ENCODE measurements at regions not wholly inside any gene's neighbourhood (a gene's known extent, or its start where the extent isn't known, plus 50 kb on each side); places are given as distances from the start of the nearest gene placed in this dataset.

DNA sequence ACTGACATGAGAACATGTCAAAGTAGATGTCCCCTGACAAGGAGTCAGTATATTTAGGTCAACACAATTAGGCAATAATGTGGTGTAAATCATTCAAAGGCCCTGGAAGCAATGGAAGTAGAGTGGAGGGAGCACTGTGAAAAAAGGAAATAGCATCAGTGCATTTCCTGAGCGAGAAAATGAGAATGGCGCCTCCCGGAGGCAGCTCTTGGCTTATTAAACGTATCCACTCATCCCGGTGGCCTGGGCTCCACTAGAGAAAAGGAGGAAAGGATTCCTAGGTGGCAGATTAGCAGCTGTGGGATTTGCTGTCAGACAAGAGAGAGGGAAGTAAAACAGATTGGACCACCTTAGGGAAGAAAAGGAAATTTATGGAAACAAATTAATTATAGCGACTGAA is 173.7 kb upstream of the TMTC4 start:
- no peak overlapping the region for H3K27ac Mint-ChIP-seq
- TF ChIP-seq, protein P1, sequence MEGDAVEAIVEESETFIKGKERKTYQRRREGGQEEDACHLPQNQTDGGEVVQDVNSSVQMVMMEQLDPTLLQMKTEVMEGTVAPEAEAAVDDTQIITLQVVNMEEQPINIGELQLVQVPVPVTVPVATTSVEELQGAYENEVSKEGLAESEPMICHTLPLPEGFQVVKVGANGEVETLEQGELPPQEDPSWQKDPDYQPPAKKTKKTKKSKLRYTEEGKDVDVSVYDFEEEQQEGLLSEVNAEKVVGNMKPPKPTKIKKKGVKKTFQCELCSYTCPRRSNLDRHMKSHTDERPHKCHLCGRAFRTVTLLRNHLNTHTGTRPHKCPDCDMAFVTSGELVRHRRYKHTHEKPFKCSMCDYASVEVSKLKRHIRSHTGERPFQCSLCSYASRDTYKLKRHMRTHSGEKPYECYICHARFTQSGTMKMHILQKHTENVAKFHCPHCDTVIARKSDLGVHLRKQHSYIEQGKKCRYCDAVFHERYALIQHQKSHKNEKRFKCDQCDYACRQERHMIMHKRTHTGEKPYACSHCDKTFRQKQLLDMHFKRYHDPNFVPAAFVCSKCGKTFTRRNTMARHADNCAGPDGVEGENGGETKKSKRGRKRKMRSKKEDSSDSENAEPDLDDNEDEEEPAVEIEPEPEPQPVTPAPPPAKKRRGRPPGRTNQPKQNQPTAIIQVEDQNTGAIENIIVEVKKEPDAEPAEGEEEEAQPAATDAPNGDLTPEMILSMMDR (IDR thresholded peaks at IDR 0.05): no peak
- no peak overlapping the region for H3K4me3 Mint-ChIP-seq
- no peaks in the 10 kb centered on the region for H3K9me3 Mint-ChIP-seq
- H3K4me1 Mint-ChIP-seq (ENCODE audit: low read depth): no peaks in the 10 kb centered on the region
- no peaks in the 10 kb centered on the region; the same call in 1 of the 2 replicates for H3K27me3 Mint-ChIP-seq (ENCODE audit: insufficient read depth)
- no peak for DNase-seq
- no peaks in the 10 kb centered on the region for H3K36me3 Mint-ChIP-seq (ENCODE audit: low read depth)

- H3K27me3 Mint-ChIP-seq (ENCODE audit: insufficient read depth): no peaks in the 10 kb centered on the region; the same call in none of the 2 replicates
- H3K27ac Mint-ChIP-seq: no peak overlapping the region
- H3K36me3 Mint-ChIP-seq (ENCODE audit: low read depth): no peaks in the 10 kb centered on the region
- TF ChIP-seq, protein P1 (IDR thresholded peaks at IDR 0.05): no peak
- no peaks in the 10 kb centered on the region for H3K9me3 Mint-ChIP-seq
- no peak for DNase-seq
- H3K4me3 Mint-ChIP-seq: no peak overlapping the region
- H3K4me1 Mint-ChIP-seq (ENCODE audit: low read depth): no peaks in the 10 kb centered on the region
These were observed 170.6 kb upstream of the TMTC4 start for GRCh38 chr13:100845128-100845757.

DNA sequence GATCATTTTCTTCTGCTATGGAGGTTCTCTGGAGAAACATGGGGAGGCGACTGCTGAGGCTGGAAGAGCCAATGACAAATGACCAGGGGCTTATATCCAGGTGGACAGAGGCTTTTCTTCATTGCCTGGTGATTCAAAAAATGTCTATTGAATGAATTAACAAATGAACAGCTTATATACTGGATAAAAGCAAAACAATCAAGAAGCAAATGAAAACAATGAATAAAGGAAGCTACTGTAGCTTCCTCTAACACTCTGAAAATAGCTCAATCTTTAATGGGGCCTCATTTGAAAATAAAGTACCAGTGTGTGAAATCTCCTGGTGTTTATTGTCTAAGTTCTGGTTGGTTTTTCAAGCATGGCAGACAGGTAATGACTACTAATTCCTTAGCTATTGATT is 167.5 kb upstream of the TMTC4 start:
- Mint-ChIP-seq H3K36me3 (ENCODE audit: low read depth) (no peaks in the 10 kb centered on the region), H3K9me3 (no peaks in the 10 kb centered on the region), H3K27ac (no peak overlapping the region), H3K4me1 (ENCODE audit: low read depth) (no peaks in the 10 kb centered on the region), H3K4me3 (no peak overlapping the region), H3K27me3 (ENCODE audit: insufficient read depth) (no peaks in the 10 kb centered on the region; the same call in 1 of the 2 replicates)
- no peak for DNase-seq
- TF ChIP-seq, protein P1 (IDR thresholded peaks at IDR 0.05): no peak

DNA sequence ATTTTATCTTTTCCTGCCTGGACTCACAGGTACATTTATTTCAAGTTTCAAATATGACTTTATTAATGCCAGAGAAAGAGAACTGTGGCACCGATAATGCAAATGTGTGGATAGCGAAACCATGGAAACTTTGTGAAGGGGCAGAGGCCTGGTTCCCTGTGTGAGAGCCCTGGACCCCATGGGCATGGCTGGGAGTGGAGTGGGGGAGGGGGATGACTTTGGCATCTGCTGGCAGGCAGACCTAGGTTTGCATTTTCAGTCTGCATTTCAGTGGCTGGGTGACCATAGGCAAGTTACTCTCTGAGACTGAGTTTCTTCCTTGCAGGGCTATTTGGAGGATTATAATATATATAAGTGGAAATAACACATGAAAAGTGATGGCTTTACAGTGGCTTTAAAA is 163.8 kb upstream of the TMTC4 start:
- no peak for DNase-seq
- TF ChIP-seq, protein P1 (IDR thresholded peaks at IDR 0.05): no peak
- no peaks in the 10 kb centered on the region for H3K9me3 Mint-ChIP-seq
- no peaks in the 10 kb centered on the region for H3K4me1 Mint-ChIP-seq (ENCODE audit: low read depth)
- no peaks in the 10 kb centered on the region for H3K36me3 Mint-ChIP-seq (ENCODE audit: low read depth)
- H3K27me3 Mint-ChIP-seq (ENCODE audit: insufficient read depth): no peaks in the 10 kb centered on the region; the same call in 1 of the 2 replicates
- no peak overlapping the region for H3K4me3 Mint-ChIP-seq
- no peak overlapping the region for H3K27ac Mint-ChIP-seq

GRCh38 chr13:100837631-100838030 is 163.0 kb upstream of the TMTC4 start:
- TF ChIP-seq, protein P1 (IDR thresholded peaks at IDR 0.05): no peak
- no peak for DNase-seq
- no peak overlapping the region for H3K4me3 Mint-ChIP-seq
- H3K27ac Mint-ChIP-seq: no peak overlapping the region
- H3K4me1 Mint-ChIP-seq (ENCODE audit: low read depth): no peaks in the 10 kb centered on the region
- no peaks in the 10 kb centered on the region for H3K36me3 Mint-ChIP-seq (ENCODE audit: low read depth)
- no peaks in the 10 kb centered on the region for H3K9me3 Mint-ChIP-seq
- no peaks in the 10 kb centered on the region; the same call in 1 of the 2 replicates for H3K27me3 Mint-ChIP-seq (ENCODE audit: insufficient read depth)
